ENCODE measurements at regions not wholly inside any gene's neighbourhood (a gene's known extent, or its start where the extent isn't known, plus 50 kb on each side); places are given as distances from the start of the nearest gene placed in this dataset.
"Not testable (repeated sequence)": the region's sequence is repeated elsewhere in the genome, so short reads cannot be mapped to it uniquely, and the experiment has no call there.

GRCh38 chr5:45007102-45007501 is 198.4 kb downstream of the MRPS30 start:
- H3K27ac ChIP-seq (ENCODE audit: extremely low read length, insufficient read depth, low read length); H3K36me3 ChIP-seq (replicated peaks in 1 of 2; ENCODE audit: control insufficient read depth in 1 of 2, insufficient read depth in 2 of 2, low read length in 2 of 2); H3K4me3 ChIP-seq (replicated peaks in 1 of 3; ENCODE audit: insufficient read depth in 1 of 3, low read depth in 2 of 3, low read length in 3 of 3); H2AFZ ChIP-seq (ENCODE audit: low read length); in situ Hi-C loops (cut with HindIII; ENCODE audit: extremely low pct_ligation_motif_present, low pct_unique_long_range_greater_than_20kb); H3K79me2 ChIP-seq (ENCODE audit: insufficient read depth, low read length); CTCF ChIA-PET (ENCODE audit: low intra/inter-chr PET ratio, low total read pairs); H4K20me1 ChIP-seq (ENCODE audit: insufficient read depth, low read length); H3K27me3 ChIP-seq (ENCODE audit: control insufficient read depth in 1 of 2, insufficient read depth in 2 of 2, low read length in 2 of 2); POLR2A ChIA-PET; FAIRE-seq; H3K9ac ChIP-seq (ENCODE audit: insufficient read depth, low read depth, low read length); H3K4me1 ChIP-seq (ENCODE audit: insufficient read depth, low read length); ATAC-seq; H3K4me2 ChIP-seq (ENCODE audit: low read depth, low read length); BruUV-seq (replicated peaks); intact Hi-C loops (cut with micrococcal nuclease; ENCODE audit: unreplicated experiment); DNase-seq (ENCODE audit: low spot score): not testable (repeated sequence)
- TF ChIP-seq MAFK (conservative IDR thresholded peaks at IDR 0.05 in 1 of 2, IDR thresholded peaks at IDR 0.05 in 1 of 2; ENCODE audit: low read length in 2 of 2) (peak; percentile 59 to 78; a peak in 3 of 4 replicates), MAFF (IDR thresholded peaks at IDR 0.05; ENCODE audit: low read depth, low read length) (peak; percentile 68)
- H3K9me3 ChIP-seq (ENCODE audit: low read length) = peaks cover 45% of the 10 kb centered on the region
- WGBS (ENCODE audit: low lambda C conversion rate) = 0% methylated on average over 2 of the region's 6 CpGs

DNA sequence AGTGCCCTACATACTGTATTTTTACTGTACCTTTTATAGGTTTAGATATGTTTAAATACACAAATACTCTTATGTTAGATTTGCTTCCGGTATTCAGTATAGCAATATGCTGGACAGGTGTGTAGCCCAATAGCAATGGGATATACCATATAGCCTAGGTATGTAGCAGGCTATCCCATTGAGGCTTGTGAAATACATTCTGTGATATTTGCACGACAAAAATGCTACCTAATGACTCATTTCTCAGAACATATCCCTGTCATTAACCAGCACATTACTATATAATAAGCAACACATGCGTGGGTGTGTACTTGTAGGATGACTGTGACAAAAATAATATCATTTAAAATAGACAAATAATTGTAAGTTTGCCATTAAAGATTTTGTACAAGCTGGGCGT is 208.8 kb downstream of the MRPS30 start:
- POLR2A ChIA-PET = no interaction called here
- FAIRE-seq (no peak), ATAC-seq (no peak), DNase-seq (ENCODE audit: low spot score) (no peak)
- TF ChIP-seq TIGD3 (CRISPR knock-in tag; IDR thresholded peaks at IDR 0.05; ENCODE audit: borderline replicate concordance) (no peak), KDM2A (CRISPR knock-in tag; IDR thresholded peaks at IDR 0.05; ENCODE audit: borderline replicate concordance, low read depth) (no peak)
- BruUV-seq (replicated peaks) = no TSS peak
- Histone ChIP-seq H3K79me2 (ENCODE audit: insufficient read depth, low read length) (no peaks in the 10 kb centered on the region), H4K20me1 (ENCODE audit: insufficient read depth, low read length) (no peaks in the 10 kb centered on the region), H3K27ac (ENCODE audit: extremely low read length, insufficient read depth, low read length) (no peak overlapping the region), H3K9ac (ENCODE audit: insufficient read depth, low read depth, low read length) (no peak overlapping the region), H3K4me1 (ENCODE audit: insufficient read depth, low read length) (no peaks in the 10 kb centered on the region), H3K27me3 (ENCODE audit: control insufficient read depth in 1 of 2, insufficient read depth in 2 of 2, low read length in 2 of 2) (no peaks in the 10 kb centered on the region), H3K4me2 (ENCODE audit: low read depth, low read length) (no peak overlapping the region), H3K36me3 (replicated peaks in 1 of 2; ENCODE audit: control insufficient read depth in 1 of 2, insufficient read depth in 2 of 2, low read length in 2 of 2) (no peaks in the 10 kb centered on the region), H3K4me3 (replicated peaks in 1 of 3; ENCODE audit: insufficient read depth in 1 of 3, low read depth in 2 of 3, low read length in 3 of 3) (no peak overlapping the region), H2AFZ (ENCODE audit: low read length) (no peak overlapping the region), H3K9me3 (ENCODE audit: low read length) (peaks cover 37% of the 10 kb centered on the region)
- CTCF ChIA-PET (ENCODE audit: low intra/inter-chr PET ratio, low total read pairs) = no interaction called here
- intact Hi-C loops (cut with micrococcal nuclease; ENCODE audit: unreplicated experiment) (no loop called here), in situ Hi-C loops (cut with HindIII; ENCODE audit: extremely low pct_ligation_motif_present, low pct_unique_long_range_greater_than_20kb) (no loop called here)
- 1% methylated on average over 4 of the region's 4 CpGs for WGBS (ENCODE audit: low lambda C conversion rate)
